Duodenal mucosa (tissue), 2 donors: ENCODE measurements at regions not wholly inside any gene's neighbourhood (a gene's known extent, or its start where the extent isn't known, plus 50 kb on each side); places are given as distances from the start of the nearest gene placed in this dataset.
"Not testable (repeated sequence)": the region's sequence is repeated elsewhere in the genome, so short reads cannot be mapped to it uniquely, and the experiment has no call there.

Source experiments
- H3K27ac ChIP-seq: one replicate; pipeline ENCODE4 v1.7.0; 2013; ENCODE audit warnings: low read depth, low read length
- H3K27me3 ChIP-seq, 2 donors: one replicate each; pipeline ENCODE4 v1.7.0; 2013; ENCODE audit warnings: low read length in 2 of 2, control low read depth in 1 of 2; ENCODE audit not compliant: insufficient read depth in 2 of 2, control insufficient read depth in 1 of 2
- H3K36me3 ChIP-seq, 2 donors: one replicate each; pipeline ENCODE4 v1.7.0; 2013; ENCODE audit warnings: low read length in 2 of 2, control low read depth in 1 of 2; ENCODE audit not compliant: insufficient read depth in 2 of 2, control insufficient read depth in 1 of 2
- H3K4me1 ChIP-seq, 2 donors: one replicate each; pipeline ENCODE4 v1.7.0; 2013; ENCODE audit warnings: low read length in 2 of 2, control low read depth in 1 of 2; ENCODE audit not compliant: insufficient read depth in 2 of 2, control insufficient read depth in 1 of 2
- H3K4me3 ChIP-seq, 2 donors: one replicate each; pipeline ENCODE4 v1.7.0; 2013; ENCODE audit warnings: low read length in 2 of 2, low read depth in 1 of 2
- H3K9ac ChIP-seq, 2 donors: one replicate each; pipeline ENCODE4 v1.7.0; 2013; ENCODE audit warnings: low read length in 2 of 2, low read depth in 1 of 2
- H3K9me3 ChIP-seq, 2 donors: one replicate each; pipeline ENCODE4 v1.7.0; 2013; ENCODE audit warnings: low read length in 2 of 2, control low read depth in 1 of 2; ENCODE audit not compliant: control insufficient read depth in 1 of 2

- no peak overlapping the region for H3K27ac ChIP-seq
- H3K9ac ChIP-seq = no peak overlapping the region
- H3K4me3 ChIP-seq = no peak overlapping the region
- no peaks in the 10 kb centered on the region for H3K36me3 ChIP-seq
- H3K9me3 ChIP-seq = peaks cover 0 to 3% of the 10 kb centered on the region in 2 donors
- H3K4me1 ChIP-seq = no peaks in the 10 kb centered on the region
- H3K27me3 ChIP-seq = no peaks in the 10 kb centered on the region
Observed at GRCh38 chr3:21017115-21017852, 733.7 kb downstream of the ZNF385D start.

DNA sequence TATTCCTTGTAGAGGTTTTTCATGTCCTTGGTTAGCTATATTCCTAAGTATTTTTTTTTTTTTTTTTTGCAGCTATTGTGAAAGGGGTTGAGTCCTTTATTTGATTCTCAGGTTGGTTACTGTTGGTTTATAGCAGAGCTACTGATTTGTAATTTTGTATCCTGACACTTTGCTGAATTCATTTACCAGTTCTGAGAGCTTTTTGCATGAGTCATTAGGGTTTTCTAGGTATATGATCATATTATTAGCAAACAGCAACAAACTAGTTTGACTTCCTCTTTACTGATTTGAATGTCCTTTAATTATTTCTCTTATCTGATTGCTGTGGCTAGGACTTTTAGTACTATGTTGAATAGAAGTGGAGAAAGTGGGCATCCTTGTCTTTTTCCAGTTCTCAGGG is 737.4 kb downstream of the ZNF385D start:
- Histone ChIP-seq H3K27ac (no peak overlapping the region), H3K27me3 (no peaks in the 10 kb centered on the region), H3K36me3 (no peaks in the 10 kb centered on the region), H3K4me1 (no peaks in the 10 kb centered on the region), H3K9me3 (peaks cover 0 to 3% of the 10 kb centered on the region in 2 donors), H3K9ac (no peak overlapping the region), H3K4me3 (no peak overlapping the region)

DNA sequence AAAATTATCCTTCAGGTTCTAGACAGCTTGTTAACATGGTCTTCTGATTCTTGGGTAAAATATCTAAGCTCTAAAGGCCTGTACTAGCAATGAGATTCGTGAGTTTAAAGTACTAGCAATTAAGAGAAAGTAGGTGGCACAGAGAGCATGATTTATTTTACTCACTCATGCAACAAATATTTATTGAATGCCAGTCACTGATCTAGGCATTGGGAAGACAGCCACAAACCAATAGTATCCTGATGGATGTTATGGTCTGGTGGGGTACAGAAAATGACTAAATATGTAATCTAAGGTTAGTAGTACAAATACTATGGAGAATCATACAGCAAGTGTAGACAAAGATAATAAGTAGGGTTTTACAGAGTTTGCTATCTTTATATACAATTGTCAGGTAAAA is 751.3 kb downstream of the ZNF385D start:
- peaks cover 0 to 2% of the 10 kb centered on the region in 2 donors for H3K9me3 ChIP-seq
- no peaks in the 10 kb centered on the region for H3K27me3 ChIP-seq
- no peaks in the 10 kb centered on the region for H3K4me1 ChIP-seq
- no peak overlapping the region for H3K9ac ChIP-seq
- no peak overlapping the region for H3K27ac ChIP-seq
- no peak overlapping the region for H3K4me3 ChIP-seq
- H3K36me3 ChIP-seq = no peaks in the 10 kb centered on the region

DNA sequence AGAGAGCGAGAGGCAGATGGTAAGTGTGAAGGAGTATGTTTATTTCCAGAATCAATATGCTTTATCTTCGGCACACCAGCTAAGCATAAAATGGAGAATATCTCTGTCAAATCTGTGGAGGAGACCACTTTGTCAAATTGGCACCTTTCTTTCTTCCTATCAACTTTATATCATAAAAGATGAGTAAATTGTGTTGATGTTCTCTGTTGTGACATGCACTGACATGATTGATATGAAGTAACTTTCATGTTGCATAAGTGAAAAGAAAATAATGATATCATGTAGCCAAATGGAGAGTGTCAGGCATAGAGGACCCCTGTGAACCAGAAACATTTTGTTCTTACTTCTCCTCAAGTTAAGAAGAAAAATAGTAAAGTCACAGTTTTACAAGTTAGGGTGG is 753.8 kb downstream of the ZNF385D start:
- Histone ChIP-seq H3K9me3 (no peaks in the 10 kb centered on the region), H3K36me3 (no peaks in the 10 kb centered on the region), H3K4me3 (no peak overlapping the region), H3K27ac (no peak overlapping the region), H3K9ac (no peak overlapping the region), H3K27me3 (no peaks in the 10 kb centered on the region), H3K4me1 (no peaks in the 10 kb centered on the region)

GRCh38 chr3:20990896-20991295 is 760.1 kb downstream of the ZNF385D start:
- no peaks in the 10 kb centered on the region for H3K36me3 ChIP-seq
- no peaks in the 10 kb centered on the region for H3K27me3 ChIP-seq
- H3K4me3 ChIP-seq = no peak overlapping the region
- no peak overlapping the region for H3K9ac ChIP-seq
- no peak overlapping the region for H3K27ac ChIP-seq
- H3K4me1 ChIP-seq = no peaks in the 10 kb centered on the region
- no peaks in the 10 kb centered on the region for H3K9me3 ChIP-seq

- not testable (repeated sequence) for H3K4me3 ChIP-seq, H3K27me3 ChIP-seq, H3K9ac ChIP-seq, H3K9me3 ChIP-seq, H3K4me1 ChIP-seq, H3K36me3 ChIP-seq, H3K27ac ChIP-seq
Observed at GRCh38 chr3:20989653-20990052, 761.4 kb downstream of the ZNF385D start.

GRCh38 chr3:20984594-20985205 is 766.3 kb downstream of the ZNF385D start:
- no peaks in the 10 kb centered on the region for H3K27me3 ChIP-seq
- no peak overlapping the region for H3K4me3 ChIP-seq
- no peaks in the 10 kb centered on the region for H3K36me3 ChIP-seq
- H3K9me3 ChIP-seq = no peaks in the 10 kb centered on the region
- no peak overlapping the region for H3K9ac ChIP-seq
- H3K4me1 ChIP-seq = no peaks in the 10 kb centered on the region
- H3K27ac ChIP-seq = no peak overlapping the region

DNA sequence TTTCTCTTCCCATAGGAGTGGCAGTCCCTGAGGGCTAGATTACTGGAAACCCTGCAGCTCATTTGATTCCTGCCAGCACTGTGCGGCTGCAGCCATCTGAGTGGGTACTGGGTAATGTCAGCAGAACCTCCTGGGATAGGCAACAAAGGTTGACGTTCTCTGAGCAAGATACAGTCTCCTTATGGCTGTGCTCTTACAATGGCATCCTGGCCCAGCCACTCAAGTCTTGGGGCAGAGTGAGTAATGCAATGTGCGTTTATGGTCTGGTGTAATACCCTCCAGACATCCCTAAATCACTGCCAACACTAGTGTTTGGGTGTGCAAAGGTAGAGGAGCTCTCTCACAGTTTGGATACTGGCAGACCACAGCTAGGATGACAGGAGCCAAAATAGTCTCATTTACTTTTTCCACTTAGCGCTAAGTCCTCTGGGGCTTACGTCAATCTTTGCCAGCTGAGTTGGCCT is 775.8 kb downstream of the ZNF385D start:
- Histone ChIP-seq H3K27me3 (no peaks in the 10 kb centered on the region), H3K27ac (no peak overlapping the region), H3K9ac (no peak overlapping the region), H3K36me3 (no peaks in the 10 kb centered on the region), H3K4me1 (no peaks in the 10 kb centered on the region), H3K4me3 (no peak overlapping the region), H3K9me3 (peaks cover 0 to 5% of the 10 kb centered on the region in 2 donors)

- no peak overlapping the region for H3K4me3 ChIP-seq
- no peaks in the 10 kb centered on the region for H3K4me1 ChIP-seq
Observed at GRCh38 chr3:20974396-20974795, 776.6 kb downstream of the ZNF385D start.

GRCh38 chr3:20970807-20971206 is 780.2 kb downstream of the ZNF385D start:
- H3K9ac ChIP-seq = not testable (repeated sequence)

More at GRCh38 chr3:20974396-20974795, 776.6 kb downstream of the ZNF385D start:
- no peaks in the 10 kb centered on the region for H3K36me3 ChIP-seq
- H3K9me3 ChIP-seq = peaks cover 0 to 5% of the 10 kb centered on the region in 2 donors
- no peaks in the 10 kb centered on the region for H3K27me3 ChIP-seq
- H3K9ac ChIP-seq = no peak overlapping the region
- H3K27ac ChIP-seq = no peak overlapping the region

More at GRCh38 chr3:20970807-20971206, 780.2 kb downstream of the ZNF385D start:
- H3K4me3 ChIP-seq, H3K9me3 ChIP-seq, H3K27ac ChIP-seq, H3K27me3 ChIP-seq, H3K4me1 ChIP-seq, H3K36me3 ChIP-seq: not testable (repeated sequence)
